ENCODE measurements at regions not wholly inside any gene's neighbourhood (a gene's known extent, or its start where the extent isn't known, plus 50 kb on each side); places are given as distances from the start of the nearest gene placed in this dataset.

DNA sequence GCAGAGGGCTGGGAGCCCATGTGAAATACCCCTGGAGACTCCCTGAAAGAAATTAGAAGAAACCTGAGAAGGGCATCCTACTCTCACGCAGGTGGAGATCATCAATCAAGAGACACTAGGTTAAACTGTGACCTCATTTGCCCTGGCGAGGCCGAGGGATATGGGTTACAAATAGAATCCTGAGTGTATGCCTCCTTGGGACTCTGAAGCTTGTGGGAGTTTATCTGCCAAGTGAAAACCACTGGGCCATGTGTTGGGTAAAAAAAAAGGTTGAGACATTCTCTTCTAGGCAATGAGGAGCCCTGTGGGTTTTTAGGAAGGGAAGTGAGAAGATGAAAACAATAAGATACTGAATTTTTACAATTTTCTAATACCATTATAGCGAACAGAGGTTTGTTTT lies 160.7 kb upstream of the ARID2 start:
- Histone ChIP-seq H3K27me3 (peaks cover 13% of the 10 kb centered on the region), H3K36me3 (no peaks in the 10 kb centered on the region), H3K9me3 (no peaks in the 10 kb centered on the region), H3K4me1 (no peaks in the 10 kb centered on the region), H3K4me3 (ENCODE audit: low read depth, low read length) (no peak overlapping the region)
- TF ChIP-seq, protein P1, sequence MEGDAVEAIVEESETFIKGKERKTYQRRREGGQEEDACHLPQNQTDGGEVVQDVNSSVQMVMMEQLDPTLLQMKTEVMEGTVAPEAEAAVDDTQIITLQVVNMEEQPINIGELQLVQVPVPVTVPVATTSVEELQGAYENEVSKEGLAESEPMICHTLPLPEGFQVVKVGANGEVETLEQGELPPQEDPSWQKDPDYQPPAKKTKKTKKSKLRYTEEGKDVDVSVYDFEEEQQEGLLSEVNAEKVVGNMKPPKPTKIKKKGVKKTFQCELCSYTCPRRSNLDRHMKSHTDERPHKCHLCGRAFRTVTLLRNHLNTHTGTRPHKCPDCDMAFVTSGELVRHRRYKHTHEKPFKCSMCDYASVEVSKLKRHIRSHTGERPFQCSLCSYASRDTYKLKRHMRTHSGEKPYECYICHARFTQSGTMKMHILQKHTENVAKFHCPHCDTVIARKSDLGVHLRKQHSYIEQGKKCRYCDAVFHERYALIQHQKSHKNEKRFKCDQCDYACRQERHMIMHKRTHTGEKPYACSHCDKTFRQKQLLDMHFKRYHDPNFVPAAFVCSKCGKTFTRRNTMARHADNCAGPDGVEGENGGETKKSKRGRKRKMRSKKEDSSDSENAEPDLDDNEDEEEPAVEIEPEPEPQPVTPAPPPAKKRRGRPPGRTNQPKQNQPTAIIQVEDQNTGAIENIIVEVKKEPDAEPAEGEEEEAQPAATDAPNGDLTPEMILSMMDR (IDR thresholded peaks at IDR 0.05; ENCODE audit: low read depth, low read length), result no peak
- no peak for DNase-seq

DNA sequence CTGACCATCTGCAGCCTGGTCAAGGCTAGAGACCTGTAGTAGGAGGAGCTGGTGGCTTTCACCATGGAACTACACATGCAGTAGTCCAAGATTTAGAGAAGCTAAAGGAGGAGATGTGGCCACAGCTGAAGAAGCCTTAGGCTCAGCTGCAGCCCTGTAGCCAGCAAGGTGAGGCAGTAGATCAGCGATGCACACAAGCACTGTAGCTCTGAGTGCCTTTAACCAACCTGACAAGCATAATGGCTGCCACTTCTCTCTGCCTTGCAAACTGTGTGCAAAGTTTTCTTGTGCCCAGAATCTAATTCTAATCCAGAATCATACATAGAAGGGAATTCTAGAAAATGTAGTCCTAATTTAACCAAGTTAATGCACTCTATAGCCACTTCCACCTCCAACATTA lies 159.0 kb upstream of the ARID2 start:
- no peak for DNase-seq
- TF ChIP-seq, protein P1 (IDR thresholded peaks at IDR 0.05; ENCODE audit: low read depth, low read length), result no peak

DNA sequence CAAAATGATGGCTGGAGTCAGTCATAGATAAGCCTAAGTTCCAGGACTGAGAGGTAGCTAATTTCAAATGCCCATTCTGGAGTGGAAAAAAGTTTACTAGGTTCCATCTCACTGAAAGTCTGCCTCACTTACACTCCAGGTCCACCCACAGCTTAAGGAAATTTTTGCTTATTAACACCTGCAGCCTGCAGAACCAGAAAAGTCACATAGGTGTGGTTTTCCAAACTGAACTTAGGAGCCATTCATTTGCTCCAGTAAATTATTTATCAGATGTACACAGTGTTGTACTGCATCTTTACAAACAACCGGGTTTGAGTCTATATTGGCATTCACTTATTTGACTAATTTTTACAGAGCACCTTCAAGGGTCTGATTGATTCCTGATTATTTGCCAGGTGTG lies 157.4 kb upstream of the ARID2 start:
- Histone ChIP-seq H3K4me3 (ENCODE audit: low read depth, low read length) (no peak overlapping the region), H3K9me3 (no peaks in the 10 kb centered on the region), H3K4me1 (no peaks in the 10 kb centered on the region), H3K36me3 (no peaks in the 10 kb centered on the region), H3K27me3 (peaks cover 25% of the 10 kb centered on the region)
- no peak for DNase-seq
- TF ChIP-seq, protein P1 (IDR thresholded peaks at IDR 0.05; ENCODE audit: low read depth, low read length), result no peak

More for the DNA sequence above, 159.0 kb upstream of the ARID2 start:
- no peaks in the 10 kb centered on the region for H3K9me3 ChIP-seq
- no peaks in the 10 kb centered on the region for H3K36me3 ChIP-seq
- H3K4me3 ChIP-seq (ENCODE audit: low read depth, low read length), result no peak overlapping the region
- peaks cover 21% of the 10 kb centered on the region for H3K27me3 ChIP-seq
- H3K4me1 ChIP-seq, result no peaks in the 10 kb centered on the region

DNA sequence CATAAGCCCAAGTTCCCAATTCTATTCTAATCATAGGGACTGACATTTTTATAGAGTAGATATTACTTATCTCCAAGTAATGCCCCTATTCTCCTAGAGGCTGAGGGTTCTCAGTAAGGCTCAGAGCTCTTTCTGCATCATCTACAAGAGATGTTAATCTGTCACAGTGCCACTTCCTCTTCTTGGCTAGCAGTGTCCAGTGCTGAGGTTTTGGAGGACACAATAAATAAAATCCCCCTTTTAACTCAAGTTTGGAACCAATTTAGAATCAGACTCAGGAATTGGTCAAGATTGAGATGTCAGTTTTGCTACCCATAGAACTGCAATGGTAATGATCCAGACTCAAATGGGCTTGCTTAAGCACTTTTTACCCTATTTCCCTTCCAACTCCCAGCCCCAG lies 154.1 kb upstream of the ARID2 start:
- peaks cover 25% of the 10 kb centered on the region for H3K27me3 ChIP-seq
- no peaks in the 10 kb centered on the region for H3K36me3 ChIP-seq
- no peak overlapping the region for H3K4me3 ChIP-seq (ENCODE audit: low read depth, low read length)
- no peak for DNase-seq
- no peaks in the 10 kb centered on the region for H3K9me3 ChIP-seq
- TF ChIP-seq, protein P1 (IDR thresholded peaks at IDR 0.05; ENCODE audit: low read depth, low read length), result no peak
- no peaks in the 10 kb centered on the region for H3K4me1 ChIP-seq

DNA sequence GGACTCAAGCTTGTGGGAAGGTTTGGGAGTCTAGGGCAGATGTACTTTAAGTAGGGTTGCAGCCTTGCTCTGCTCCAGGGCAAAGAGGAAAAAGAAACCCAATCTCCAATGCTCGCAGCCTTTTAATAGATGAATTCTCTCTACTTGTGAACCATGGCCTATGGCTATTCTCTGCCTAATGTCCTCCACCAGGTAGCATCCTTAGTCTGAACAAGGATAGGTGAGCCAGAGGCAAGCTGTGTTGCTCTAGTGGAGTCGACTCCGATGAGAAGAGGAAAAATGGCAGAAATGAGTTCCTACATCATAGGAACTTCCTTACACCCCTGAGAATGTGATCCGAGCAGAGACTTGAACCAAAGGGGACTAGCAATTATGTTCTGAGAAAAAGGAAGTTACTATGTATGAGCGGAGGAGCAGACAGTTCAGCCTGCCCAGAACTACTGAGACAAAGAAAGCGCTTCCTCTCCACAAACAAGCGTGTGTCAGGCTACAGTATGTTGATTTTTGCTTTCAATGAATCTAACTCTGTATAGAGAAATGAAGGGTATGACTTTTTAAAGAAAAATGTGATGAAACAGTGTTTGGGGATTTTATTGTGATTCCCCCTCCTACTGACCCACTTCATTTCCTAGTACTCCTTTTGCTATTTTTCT lies 153.6 kb upstream of the ARID2 start:
- Histone ChIP-seq H3K27me3 (peaks cover 25% of the 10 kb centered on the region), H3K9me3 (no peaks in the 10 kb centered on the region), H3K4me3 (ENCODE audit: low read depth, low read length) (no peak overlapping the region), H3K36me3 (no peaks in the 10 kb centered on the region), H3K4me1 (no peaks in the 10 kb centered on the region)
- no peak for DNase-seq
- TF ChIP-seq, protein P1 (IDR thresholded peaks at IDR 0.05; ENCODE audit: low read depth, low read length), result no peak

DNA sequence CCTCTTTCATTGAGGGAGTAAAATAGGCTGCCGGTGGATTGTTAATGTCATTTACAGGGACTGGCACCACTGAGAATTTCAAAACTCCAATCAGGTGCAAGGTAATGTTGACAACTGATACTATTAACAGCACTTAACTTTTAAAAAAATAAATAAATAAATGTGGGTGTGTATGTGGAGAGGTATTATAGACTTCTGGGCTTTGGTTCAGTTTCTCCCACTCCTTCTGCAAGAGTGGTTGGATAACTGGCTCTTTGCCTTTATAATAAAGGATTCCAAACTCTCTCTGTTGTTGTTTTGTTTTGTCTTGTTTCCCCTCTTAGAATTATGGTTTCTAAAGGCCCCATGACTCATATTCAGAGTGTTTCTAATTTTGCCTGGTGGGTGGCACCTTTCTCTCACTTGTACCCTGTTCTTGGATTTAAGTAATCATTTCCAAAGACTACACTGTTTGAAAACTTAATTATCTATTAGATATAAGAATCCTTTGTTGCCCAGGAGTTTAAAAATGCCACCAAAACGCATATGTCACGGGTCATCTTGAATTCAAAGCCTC lies 151.6 kb upstream of the ARID2 start:
- Histone ChIP-seq H3K4me3 (ENCODE audit: low read depth, low read length) (no peak overlapping the region), H3K9me3 (no peaks in the 10 kb centered on the region), H3K36me3 (no peaks in the 10 kb centered on the region), H3K4me1 (no peaks in the 10 kb centered on the region), H3K27me3 (peaks cover 16% of the 10 kb centered on the region)
- TF ChIP-seq, protein P1 (IDR thresholded peaks at IDR 0.05; ENCODE audit: low read depth, low read length), result no peak
- DNase-seq, result no peak

All from BE2C (cell line).